ENCODE measurements at regions not wholly inside any gene's neighbourhood (a gene's known extent, or its start where the extent isn't known, plus 50 kb on each side); places are given as distances from the start of the nearest gene placed in this dataset.

DNA sequence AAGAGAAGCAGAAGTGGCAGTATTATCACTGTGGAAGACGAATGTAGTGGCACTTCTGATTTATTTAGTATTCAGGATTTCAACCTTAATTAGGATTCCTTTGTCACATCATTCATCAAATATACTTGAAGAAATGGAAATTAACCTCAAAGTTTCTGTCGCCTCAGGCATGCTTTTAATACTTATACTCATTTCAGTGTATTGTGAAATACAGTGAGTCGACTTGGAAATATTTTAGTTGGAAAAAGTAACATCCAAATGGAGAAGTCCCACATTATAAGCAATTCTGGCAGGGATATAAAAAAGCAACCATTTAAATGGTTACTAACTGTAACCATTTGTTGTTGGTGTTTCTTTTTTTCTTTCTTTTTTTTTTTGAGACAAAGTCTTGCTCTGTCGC lies 648.8 kb downstream of the ARL4A start:
- DNase-seq, result no peak

DNA sequence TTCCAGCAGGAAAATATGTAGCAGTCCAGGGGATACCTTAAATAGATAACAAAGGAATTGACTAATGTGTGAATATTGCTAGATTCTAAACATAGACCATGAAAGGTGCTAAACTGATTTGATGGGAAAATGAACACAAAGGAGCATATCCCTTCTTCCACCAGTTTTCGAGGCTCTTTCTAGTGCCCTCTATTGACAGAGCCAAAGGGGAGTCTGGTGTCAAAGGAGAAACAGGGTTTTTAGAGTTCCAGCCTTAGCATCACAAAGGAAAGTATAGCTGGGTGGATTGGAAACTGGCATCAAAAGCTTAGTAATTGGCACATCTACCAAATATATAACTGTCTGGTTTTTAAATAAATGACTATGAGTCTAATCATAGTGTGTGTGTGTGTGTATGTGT lies 636.8 kb downstream of the ETV1 start:
- DNase-seq, result no peak

DNA sequence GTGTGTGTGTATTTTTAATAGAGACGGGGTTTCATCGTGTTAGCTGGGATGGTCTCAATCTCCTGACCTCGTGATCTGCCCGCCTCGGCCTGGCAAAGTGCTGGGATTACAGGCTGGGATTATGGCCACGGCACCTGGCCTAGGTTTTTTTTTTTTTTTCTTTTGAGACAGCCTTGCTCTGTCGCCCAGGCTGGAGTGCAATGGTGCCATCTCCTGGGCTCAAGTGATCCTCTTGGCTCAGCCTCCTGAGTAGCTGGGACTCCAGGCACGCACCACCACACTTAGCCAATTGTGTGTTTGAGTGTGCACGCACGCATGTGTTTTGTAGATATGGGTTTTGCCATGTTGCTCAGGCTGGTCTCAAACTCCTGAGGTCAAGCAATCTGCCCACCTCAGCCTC lies 629.8 kb downstream of the ETV1 start:
- no peak for DNase-seq

DNA sequence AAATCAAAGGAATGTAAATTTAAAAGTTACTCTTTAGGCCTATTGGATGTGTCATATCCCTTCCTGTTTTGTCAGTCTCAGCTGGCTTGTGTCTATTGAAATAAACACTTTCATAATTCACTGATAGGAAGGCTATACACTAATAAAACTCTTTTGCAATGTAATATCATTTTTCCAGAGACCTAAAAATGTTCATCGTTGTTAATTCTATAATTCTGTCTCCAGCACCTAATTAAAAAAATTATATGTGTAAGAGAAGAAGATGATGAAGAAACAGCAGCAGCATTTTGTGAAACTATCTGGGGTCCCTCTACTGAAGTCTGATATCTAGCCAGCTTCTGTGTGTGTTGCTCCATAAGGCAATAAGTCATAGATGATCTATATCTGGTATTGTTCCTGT lies 602.7 kb downstream of the ETV1 start:
- DNase-seq, result no peak

DNA sequence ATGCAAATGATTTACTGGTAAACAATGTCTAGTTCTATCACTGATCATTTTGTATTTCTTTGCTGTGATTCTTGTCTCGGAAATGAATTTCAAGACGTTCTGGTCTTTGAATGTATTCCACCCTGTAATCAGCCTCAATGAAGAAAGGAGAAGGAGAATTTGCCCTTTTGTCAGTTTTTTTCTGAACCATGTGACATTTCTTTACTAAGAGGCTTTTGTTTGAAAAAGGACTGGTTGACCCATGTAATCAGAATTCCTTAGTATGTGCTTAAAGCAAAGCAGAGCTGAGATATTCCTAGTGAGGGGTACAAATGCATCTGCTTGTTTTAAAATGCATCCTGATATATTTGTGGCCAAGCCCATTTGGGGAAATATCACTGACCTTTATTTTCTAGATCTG lies 581.6 kb downstream of the ETV1 start:
- DNase-seq, result no peak

DNA sequence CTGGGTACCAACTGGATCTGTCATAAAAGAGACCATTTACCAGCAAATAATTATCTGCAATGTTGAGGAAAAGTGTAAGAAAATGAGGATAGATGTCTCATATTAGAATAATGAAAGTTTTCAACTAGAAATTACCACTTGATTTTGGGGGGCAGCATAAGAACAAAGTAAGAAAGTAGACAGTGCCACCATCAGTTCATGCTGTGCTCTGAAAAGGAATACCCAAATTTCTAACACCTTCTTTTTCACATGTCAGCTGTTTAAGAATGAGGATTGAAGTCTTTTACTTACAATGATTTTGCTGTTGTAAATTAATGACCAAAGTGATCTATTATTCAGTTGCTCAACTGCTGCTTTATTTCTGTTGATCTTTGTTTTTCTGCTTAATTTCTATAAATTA lies 578.3 kb downstream of the ETV1 start:
- no peak for DNase-seq

DNA sequence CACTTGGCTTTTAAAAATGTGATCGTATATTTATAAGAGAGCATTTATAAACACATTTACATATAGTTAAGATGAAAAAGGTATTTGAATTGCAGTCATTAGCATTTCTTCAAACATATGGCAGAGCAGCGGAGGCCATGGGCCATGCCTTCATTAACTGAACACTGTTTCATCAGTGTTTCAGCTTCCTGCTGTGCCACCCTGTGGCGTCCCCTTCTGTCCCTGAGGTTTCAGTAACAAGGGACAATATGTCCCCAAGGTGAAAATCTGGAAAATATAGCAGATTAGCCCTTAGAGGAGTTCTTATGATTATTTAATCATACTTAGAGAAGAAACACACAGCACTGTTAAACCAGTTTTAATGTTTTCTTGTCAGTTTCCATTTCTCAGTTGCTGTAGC lies 577.8 kb downstream of the ETV1 start:
- DNase-seq, result no peak

DNA sequence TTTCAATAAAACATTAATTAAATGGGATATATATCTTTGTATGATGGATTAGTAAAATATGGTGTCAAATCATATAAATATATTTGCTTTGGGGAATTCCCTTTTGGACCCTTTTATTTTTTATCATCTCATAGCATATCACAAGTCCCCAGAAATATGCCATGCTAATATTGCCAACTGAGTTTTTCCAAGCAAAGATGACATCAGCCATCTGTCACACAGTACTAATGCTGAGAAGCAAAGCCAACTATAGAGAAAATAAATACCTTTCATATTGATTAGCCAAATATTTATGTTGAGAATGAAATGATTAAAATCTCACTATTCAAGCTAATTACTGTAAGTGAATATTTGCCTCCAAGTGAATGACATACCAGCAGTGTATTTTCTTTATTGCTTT lies 575.3 kb downstream of the ETV1 start:
- DNase-seq, result no peak

DNA sequence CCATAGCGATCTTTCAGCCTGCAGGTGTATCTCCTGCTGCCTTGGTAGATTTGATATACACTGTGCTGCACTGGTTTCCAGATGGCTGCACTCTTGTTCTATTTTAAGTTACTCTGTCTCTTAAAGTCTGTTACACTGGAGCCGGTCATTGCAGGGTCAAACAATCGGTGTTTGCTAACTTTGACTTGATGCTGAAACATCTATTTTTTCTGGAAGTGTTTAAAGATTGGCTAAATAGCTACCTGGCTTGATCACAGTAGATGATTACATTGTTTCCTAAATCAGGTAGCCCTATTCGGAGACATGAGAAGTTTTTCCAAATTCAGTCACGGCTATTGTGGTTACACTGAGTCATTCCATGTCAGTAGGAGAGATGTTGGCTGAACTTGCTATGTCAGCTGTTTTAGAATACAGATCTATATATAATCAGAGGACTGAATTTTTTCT lies 574.8 kb downstream of the ETV1 start:
- DNase-seq, result no peak

DNA sequence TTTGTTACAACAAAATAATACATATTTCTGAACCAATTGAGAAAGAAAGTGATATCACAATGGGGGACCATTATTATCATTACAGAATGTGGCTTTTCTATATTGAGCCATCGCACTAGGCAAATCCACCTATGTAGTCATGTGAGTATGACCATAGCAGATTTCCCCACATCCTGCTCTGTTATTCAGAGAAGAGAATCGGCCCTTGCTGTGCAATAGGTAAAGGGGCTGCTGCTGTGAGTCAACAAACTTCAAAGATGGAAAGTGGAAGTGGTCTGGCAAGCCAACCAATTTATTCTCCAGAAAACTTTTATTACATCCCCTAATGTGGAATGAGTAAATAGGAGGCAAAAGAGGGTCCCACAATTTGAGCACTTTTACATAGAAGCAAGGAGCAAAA lies 573.4 kb downstream of the ETV1 start:
- no peak for DNase-seq

DNA sequence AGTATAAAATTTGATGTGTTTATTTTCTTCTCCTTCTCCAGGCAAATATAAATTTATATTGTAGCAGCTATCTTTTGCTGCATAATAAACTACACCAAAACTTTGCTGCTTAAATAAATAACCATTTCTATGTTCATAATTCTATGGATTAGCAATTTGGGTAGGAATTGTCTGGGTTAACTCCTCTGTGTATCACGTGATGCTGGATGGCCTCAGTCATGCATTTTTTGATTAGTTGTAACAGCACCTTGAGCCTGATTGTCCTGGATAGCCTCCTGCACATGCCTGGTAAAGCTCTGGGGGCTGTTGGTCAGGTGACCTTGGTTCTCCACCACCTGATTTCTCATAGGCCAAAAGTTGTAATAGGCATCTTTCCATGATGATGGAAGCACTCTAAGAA lies 572.9 kb downstream of the ETV1 start:
- DNase-seq, result no peak

DNA sequence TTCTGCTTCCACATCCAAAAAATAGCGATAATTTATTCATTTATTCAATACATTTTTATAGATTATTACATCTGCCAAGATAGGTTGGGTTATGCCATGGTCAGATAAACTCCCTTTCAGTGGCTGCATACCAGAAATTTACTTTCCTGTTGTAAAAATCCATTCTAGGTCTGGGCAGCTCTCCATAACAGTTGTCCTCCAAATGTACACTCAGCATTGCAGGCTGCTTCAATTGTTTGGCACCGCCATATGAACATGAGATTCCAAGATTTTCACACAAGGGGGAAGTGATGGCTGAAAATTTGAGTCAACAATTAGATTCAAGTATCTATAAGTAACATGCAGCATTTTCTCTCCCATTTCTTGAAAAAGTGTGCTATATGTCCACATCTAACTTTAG lies 568.7 kb downstream of the ETV1 start:
- DNase-seq, result no peak

DNA sequence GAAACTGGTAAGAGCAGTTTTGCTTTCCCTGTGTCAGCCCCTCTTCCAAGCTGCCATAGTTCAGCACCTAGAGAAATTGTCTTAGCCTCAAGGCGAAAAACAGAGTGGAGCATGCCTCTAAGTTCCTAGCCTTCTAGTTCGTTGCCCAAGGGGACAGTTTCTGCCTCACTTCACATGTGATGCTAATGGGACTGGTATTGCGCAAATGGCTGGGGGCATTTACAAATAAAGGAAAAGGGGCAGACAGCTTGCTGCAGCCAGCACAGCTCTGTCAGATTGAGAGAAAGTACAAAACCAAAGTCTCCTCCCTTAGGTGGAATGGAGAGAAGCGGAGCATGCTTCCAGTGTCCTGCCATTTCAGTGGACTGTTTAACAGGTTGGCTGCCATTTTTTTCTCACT lies 567.7 kb downstream of the ETV1 start:
- DNase-seq, result no peak

DNA sequence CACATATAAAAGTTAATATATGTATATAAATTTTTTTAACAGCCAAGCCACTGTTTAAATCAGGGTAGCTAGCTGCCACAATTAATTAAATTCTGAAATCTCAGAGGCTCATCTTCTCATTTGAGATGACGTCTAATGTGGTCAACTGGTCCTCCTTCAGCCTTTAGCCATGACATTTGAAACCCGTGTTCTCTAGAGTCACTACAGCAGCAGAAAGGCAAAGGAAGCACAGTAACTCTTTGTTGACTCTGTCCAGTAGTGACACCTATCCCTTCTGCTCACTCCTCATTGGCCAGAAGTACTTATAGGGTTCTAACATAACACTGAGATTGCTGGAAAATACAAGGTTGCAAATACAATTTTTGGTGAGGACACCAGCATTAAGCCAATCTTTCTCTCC lies 555.5 kb downstream of the ETV1 start:
- DNase-seq, result no peak

DNA sequence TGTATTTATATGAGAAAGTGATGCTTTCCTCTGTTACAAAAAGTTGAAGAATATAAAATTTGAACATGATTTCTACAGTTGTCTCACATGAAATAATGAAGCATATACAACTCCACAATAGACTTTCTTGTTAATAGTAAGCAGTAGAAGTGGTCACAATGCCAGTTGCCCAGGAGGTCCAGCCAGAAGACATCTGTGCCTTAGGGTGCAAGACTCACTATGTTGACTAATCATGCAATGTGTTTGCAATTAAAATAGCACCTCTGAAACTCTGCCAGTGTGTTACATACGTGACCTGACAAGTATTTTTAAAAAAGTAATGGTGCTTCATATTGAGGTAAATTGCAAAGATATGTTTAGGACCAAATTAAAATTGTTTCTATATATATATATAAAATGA lies 547.2 kb downstream of the ETV1 start:
- no peak for DNase-seq

DNA sequence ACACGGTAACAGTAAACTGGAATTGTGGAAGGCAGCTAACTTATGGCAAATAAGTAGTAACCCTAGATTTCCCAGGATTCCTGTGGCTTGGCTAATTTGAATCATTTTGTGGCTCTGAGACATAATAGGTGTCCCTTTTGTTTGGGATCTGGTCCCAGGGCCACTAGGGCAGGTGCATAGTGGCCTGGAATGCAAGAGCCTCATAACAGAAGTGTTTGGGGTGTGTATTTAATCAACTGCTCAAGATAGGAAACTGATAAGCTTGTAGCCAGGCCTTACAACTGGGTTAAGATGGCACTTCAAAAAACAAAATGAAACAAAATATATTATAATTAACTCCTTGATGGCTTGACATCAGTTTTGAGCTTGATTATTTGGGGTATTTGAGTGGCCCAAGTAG lies 541.8 kb downstream of the ETV1 start:
- DNase-seq, result no peak

DNA sequence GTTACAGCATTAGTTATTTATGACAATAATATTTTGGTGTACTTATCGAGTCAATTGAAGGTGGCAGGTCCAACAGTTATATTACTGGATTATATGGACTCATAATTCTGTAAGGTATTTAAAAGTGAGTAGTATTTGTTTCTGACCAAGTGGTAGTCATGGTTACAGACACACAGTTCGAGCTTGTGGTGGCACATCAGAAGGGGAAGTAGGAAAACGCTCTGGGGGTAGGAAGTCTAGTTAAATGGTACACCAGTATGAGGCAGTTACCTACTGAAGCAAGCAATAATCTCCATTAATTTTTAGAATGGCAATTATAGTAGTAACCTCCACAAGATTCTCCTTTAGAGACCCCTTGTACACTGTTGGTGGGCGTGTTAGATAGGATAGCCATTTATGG lies 541.2 kb downstream of the ETV1 start:
- no peak for DNase-seq

DNA sequence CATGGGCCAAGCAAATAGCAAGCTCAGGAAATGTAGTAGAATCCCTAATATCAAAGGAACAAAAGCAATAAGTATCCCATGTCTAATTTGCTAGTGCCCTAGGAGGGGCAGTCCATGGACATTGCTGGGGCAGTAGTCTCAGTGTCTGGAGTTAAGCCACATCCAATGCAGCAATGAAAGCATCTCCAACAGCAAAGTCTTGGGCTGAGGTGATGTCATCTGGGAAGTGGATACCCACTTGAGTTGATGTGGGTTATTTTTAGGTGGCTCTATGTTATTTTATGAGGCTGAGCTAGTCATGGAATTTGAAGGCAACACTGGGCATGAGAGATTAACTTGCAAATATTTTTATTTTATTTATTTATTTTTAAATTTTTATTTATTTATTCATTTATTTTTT lies 540.0 kb downstream of the ETV1 start:
- DNase-seq, result no peak

DNA sequence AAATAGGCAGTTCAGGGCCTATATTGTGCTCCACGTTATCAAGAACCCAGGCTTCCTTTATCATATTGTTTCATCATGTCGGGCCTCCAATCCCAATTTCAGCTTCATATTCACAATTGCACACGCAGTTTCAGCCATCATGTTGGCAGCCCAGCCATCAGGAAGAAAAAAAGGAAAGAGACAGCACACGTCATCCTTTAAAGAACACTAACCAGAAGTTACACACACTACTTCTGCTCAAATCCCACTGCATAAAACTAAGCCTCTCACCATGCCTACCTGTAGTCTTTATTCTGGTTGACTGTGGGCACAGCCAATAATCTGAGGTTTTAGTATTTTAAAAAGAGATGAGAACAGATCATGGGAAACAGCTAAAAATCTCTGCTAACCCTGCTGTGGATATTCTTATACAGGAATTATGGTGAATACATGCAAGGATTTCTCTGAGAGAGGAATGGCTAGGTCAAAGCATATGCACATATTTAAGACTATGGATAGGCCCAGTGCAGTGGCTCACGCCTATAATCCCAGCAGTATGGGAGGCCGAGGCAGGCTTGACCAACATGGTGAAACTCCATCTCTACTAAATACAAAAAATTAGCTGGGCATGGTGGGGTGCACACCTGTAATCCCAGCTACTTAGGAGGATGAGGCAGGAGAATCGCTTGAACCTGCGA lies 534.4 kb downstream of the ETV1 start:
- no peak for DNase-seq

DNA sequence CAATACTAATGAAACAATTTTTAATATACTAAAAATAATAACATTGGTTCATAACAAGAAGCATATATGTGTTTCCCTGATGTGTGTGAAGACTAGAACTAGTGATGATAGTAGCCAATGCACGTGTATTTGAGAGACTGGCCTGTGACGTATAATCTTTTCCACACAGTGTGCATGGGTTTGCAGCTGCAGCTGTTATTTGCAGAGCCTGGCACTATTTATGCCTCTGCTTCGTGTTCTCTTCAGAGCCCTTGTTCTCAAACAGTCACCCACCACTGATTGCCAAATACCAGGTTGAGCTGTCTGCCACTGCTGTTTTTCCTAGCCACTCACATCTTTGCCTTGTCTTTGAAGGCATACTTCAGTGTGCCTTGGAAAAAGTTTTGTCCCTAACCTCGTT lies 531.7 kb downstream of the ETV1 start:
- DNase-seq, result no peak

DNA sequence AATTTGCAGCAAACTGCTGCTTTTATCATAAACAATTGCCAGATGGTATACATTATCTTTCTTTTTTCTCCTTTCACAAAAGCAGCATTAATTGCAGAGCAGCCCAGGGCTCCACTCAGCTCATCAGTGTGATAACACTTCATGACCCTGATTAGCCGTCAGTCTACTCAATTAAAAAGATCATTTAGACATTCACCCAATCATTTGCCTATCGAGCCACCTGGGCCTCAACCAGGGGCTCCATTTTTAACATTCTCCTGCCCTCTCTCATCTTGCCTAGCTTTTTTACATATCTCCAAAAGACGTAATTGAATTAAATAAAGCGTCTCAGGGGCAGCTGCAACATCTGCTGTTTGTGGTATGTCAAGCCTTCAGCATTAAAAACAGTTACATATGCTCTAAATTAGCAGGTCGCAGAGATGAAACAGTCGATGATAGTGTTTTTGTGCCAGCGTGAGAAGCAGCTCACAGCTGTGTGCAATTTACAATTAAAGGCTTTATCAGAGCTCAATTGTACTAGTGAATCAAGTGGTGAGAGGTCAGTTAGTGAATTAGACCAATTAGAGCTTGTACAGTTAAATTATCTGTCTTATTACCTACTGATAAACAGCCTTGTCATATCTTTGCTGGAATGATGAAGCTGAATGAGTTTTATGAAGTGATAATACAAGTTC lies 522.5 kb downstream of the ETV1 start:
- DNase-seq, result peak; percentile 96

DNA sequence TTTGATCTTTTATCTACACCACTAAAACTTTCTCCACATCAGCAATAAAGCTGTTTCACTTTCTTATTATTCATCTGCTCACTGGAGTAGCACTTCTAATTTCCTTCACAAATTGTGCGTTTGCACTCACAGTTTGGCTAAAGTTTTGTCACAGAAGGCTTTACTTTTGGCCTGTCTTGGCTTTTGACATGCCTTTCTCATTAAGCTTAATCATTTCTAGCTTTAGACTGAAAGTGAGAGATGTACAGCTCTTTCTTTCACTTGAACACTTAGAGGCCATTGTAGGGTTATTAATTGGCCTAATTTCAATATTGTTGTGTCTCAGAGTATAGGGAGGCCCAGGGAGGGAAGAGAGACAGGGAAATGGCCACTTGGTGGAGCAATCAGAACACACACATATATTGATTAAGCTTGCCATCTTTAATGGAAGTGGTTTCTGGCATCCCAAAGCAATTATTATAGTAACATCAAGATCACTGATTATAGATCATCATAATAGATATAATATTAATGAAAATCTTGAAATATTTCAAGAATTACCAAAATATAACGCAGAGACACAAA lies 512.5 kb downstream of the ETV1 start:
- no peak for DNase-seq

DNA sequence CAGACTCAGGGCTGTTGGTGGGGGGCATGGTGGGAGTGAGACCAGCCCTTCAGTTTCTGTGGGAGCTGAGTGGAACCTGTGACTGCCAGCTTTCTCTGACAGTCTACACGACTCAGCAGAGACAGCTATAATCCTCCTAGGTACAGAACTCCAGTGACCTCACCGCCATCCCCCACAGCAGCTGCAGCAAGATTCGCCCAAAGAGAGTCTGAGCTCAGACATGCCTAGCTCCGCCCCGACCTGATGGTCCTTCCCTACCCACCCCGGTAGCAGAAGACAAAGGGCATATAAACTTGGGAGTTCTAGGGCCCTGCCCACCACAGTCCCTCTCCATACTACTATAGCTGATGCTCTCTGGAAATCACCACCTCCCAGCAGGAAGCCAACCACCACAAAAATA lies 500.1 kb downstream of the ETV1 start:
- DNase-seq, result no peak

DNA sequence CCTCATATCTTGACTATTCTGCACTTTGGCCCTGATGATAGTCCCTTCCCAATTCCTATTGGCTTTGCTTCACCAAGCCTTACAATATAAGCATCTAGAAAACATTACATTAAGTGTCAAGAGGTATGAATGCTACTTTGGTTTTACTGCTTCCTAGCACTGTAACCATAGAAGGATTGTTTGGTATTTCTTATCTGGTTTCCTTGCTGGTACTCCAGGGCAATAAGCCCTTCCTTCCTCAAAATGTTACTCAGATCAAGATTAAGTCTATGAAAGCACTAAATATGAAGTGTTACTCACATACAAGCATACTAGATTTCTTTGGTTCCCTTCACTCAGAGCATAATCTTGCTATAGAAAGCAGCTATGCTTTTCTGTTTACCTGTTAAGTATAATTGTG lies 492.5 kb downstream of the ETV1 start:
- no peak for DNase-seq

DNA sequence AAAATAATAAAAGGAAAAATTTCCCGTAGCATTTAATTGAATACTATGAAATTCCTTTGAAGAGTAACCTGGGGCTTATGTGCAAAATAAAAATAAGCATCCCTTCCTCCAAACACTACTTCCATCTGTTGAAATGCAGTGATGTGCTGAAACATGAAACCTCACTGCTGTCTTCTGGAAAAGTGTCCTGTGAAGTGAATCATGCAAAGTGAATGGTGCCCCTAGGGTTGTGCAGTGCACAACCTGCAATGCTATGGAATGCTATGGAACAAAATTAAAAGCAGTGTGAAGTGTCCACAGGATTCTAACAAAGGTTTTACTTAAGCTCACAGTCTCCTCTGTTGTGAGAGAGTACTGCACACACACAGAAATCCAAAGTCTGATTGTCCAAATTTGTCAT lies 480.9 kb downstream of the ETV1 start:
- no peak for DNase-seq

Measured in NCI-H1105 (cell line).